Caco-2 (cell line): ENCODE measurements at regions not wholly inside any gene's neighbourhood (a gene's known extent, or its start where the extent isn't known, plus 50 kb on each side); places are given as distances from the start of the nearest gene placed in this dataset.

Source experiments
- BruUV-seq: library from RNA; stranded (reverse); fragments of 400-500 nt; replicated peaks from 2 replicates; lab custom pipeline; 2021; lab: Mats Ljungman, UMichigan
- CTCF ChIA-PET: fragments of 300-600 bp; sonication (Branson Sonifier 250); formaldehyde crosslinking; loops from one replicate; lab custom pipeline; 2022; ENCODE audit warnings: antibody characterized with exemption; lab: Charles Lee
- POLR2A ChIA-PET: fragments of 300-600 bp; sonication (Branson Sonifier 250); formaldehyde crosslinking; loops from one replicate; lab custom pipeline; 2022; ENCODE audit warnings: antibody characterized with exemption; lab: Charles Lee
- DNase-seq, 2 experiments: peaks; one replicate each; pipeline versions ENCODE4 v3.0.0 to v3.0.0-alpha.2; 2020 to 2022
- H3K27me3 ChIP-seq: replicated peaks from 2 replicates; pipeline ENCODE4 v1.6.0; 2011; ENCODE audit warnings: low read length; ENCODE audit not compliant: control insufficient read depth, insufficient read depth
- H3K36me3 ChIP-seq: 2 replicates; pipeline ENCODE4 v1.5.1; 2011; ENCODE audit warnings: low read length; ENCODE audit not compliant: control insufficient read depth, insufficient read depth
- H3K4me1 ChIP-seq: fragments of 250-450 bp; sonication (Bioruptor Pico); 2 replicates; pipeline ENCODE4 v1.5.1; 2020; ENCODE audit warnings: mild to moderate bottlenecking
- H3K4me3 ChIP-seq: 2 replicates; pipeline ENCODE4 v1.5.1; 2011; ENCODE audit warnings: low read depth, mild to moderate bottlenecking, control low read depth, low read length
- H3K9me3 ChIP-seq: fragments of 250-450 bp; sonication (Bioruptor Pico); 2 replicates; pipeline ENCODE4 v1.5.1; 2020; ENCODE audit warnings: mild to moderate bottlenecking, moderate library complexity
- H3K27ac Mint-ChIP-seq: one replicate; pipeline ENCODE4 v1.8.0; 2022; ENCODE audit warnings: mixed read lengths; ENCODE audit not compliant: unreplicated experiment
- H3K27me3 Mint-ChIP-seq: one replicate; pipeline ENCODE4 v1.8.0; 2022; ENCODE audit warnings: mixed read lengths; ENCODE audit not compliant: insufficient read depth, unreplicated experiment
- H3K36me3 Mint-ChIP-seq: one replicate; pipeline ENCODE4 v1.8.0; 2022; ENCODE audit warnings: mild to moderate bottlenecking, mixed read lengths; ENCODE audit not compliant: insufficient read depth, unreplicated experiment
- H3K4me1 Mint-ChIP-seq: one replicate; pipeline ENCODE4 v1.8.0; 2022; ENCODE audit warnings: low read depth, mixed read lengths; ENCODE audit not compliant: unreplicated experiment
- H3K4me3 Mint-ChIP-seq: one replicate; pipeline ENCODE4 v1.8.0; 2022; ENCODE audit warnings: mild to moderate bottlenecking, moderate library complexity, mixed read lengths; ENCODE audit not compliant: unreplicated experiment
- H3K9me3 Mint-ChIP-seq: one replicate; pipeline ENCODE4 v1.8.0; 2022; ENCODE audit warnings: mixed read lengths; ENCODE audit not compliant: unreplicated experiment
- CTCF ChIP-seq, 2 experiments: fragments of 200-600 bp in 1 of 2; IDR thresholded peaks; 1 replicate in 1 of 2; 2 replicates in 1 of 2; pipeline versions ENCODE4 v1.5.1 to v1.8.0; 2011 to 2022; ENCODE audit warnings: antibody characterized with exemption in 1 of 2, control low read depth in 1 of 2, inconsistent platforms in 1 of 2, low read depth in 1 of 2, low read length in 1 of 2, mild to moderate bottlenecking in 1 of 2, moderate library complexity in 1 of 2; ENCODE audit not compliant: insufficient read depth in 1 of 2, severe bottlenecking in 1 of 2, unreplicated experiment in 1 of 2
- intact Hi-C: fragments of 100-400 bp; cut with micrococcal nuclease; formaldehyde crosslinking; loops from one replicate; pipeline ENCODE4 v1.10.0; 2022; ENCODE audit not compliant: unreplicated experiment

GRCh38 chr5:153039501-153039900, 451.0 kb upstream of the GRIA1 start:
- peaks cover 5% of the 10 kb centered on the region for H3K27me3 Mint-ChIP-seq
- no peak for TF ChIP-seq CTCF (IDR thresholded peaks at IDR 0.05; ENCODE audit: insufficient read depth in 1 of 2, low read depth in 1 of 2, low read length in 1 of 2, severe bottlenecking in 1 of 2, unreplicated experiment in 1 of 2)
- H3K9me3 Mint-ChIP-seq: peaks cover 9% of the 10 kb centered on the region
- ChIA-PET CTCF (no interaction called here), POLR2A (no interaction called here)
- BruUV-seq: no TSS peak
- Histone ChIP-seq H3K9me3 (no peaks in the 10 kb centered on the region), H3K4me1 (no peaks in the 10 kb centered on the region), H3K27me3 (no peaks in the 10 kb centered on the region), H3K36me3 (no peaks in the 10 kb centered on the region), H3K4me3 (no peak overlapping the region)
- no peaks in the 10 kb centered on the region for H3K36me3 Mint-ChIP-seq
- no peak overlapping the region for H3K27ac Mint-ChIP-seq
- intact Hi-C loops: no loop called here
- DNase-seq: no peak
- no peaks in the 10 kb centered on the region for H3K4me1 Mint-ChIP-seq
- no peak overlapping the region for H3K4me3 Mint-ChIP-seq

- ChIA-PET CTCF (no interaction called here), POLR2A (no interaction called here)
- no TSS peak for BruUV-seq
- Histone ChIP-seq H3K27me3 (no peaks in the 10 kb centered on the region), H3K9me3 (no peaks in the 10 kb centered on the region), H3K4me1 (no peaks in the 10 kb centered on the region), H3K36me3 (no peaks in the 10 kb centered on the region), H3K4me3 (no peak overlapping the region)
- no peak overlapping the region for H3K4me3 Mint-ChIP-seq
- intact Hi-C loops: no loop called here
- no peaks in the 10 kb centered on the region for H3K9me3 Mint-ChIP-seq
- no peaks in the 10 kb centered on the region for H3K4me1 Mint-ChIP-seq
- no peak overlapping the region for H3K27ac Mint-ChIP-seq
- DNase-seq: no peak
- H3K27me3 Mint-ChIP-seq: peaks cover 5% of the 10 kb centered on the region
- TF ChIP-seq CTCF (IDR thresholded peaks at IDR 0.05; ENCODE audit: insufficient read depth in 1 of 2, low read depth in 1 of 2, low read length in 1 of 2, severe bottlenecking in 1 of 2, unreplicated experiment in 1 of 2): no peak
- H3K36me3 Mint-ChIP-seq: no peaks in the 10 kb centered on the region
These were observed 446.6 kb upstream of the GRIA1 start for GRCh38 chr5:153043886-153044285.

GRCh38 chr5:153050496-153051179, 439.8 kb upstream of the GRIA1 start:
- no peak for TF ChIP-seq CTCF (IDR thresholded peaks at IDR 0.05; ENCODE audit: insufficient read depth in 1 of 2, low read depth in 1 of 2, low read length in 1 of 2, severe bottlenecking in 1 of 2, unreplicated experiment in 1 of 2)
- ChIA-PET CTCF (no interaction called here), POLR2A (no interaction called here)
- Histone ChIP-seq H3K4me1 (no peaks in the 10 kb centered on the region), H3K27me3 (no peaks in the 10 kb centered on the region), H3K36me3 (no peaks in the 10 kb centered on the region), H3K4me3 (no peak overlapping the region), H3K9me3 (no peaks in the 10 kb centered on the region)
- Mint-ChIP-seq H3K4me3 (no peak overlapping the region), H3K27me3 (peaks cover 3% of the 10 kb centered on the region), H3K9me3 (no peaks in the 10 kb centered on the region), H3K36me3 (no peaks in the 10 kb centered on the region), H3K27ac (no peak overlapping the region), H3K4me1 (no peaks in the 10 kb centered on the region)
- BruUV-seq: no TSS peak
- DNase-seq: no peak
- intact Hi-C loops: no loop called here
